Lung (tissue), 11 donors: ENCODE measurements at regions not wholly inside any gene's neighbourhood (a gene's known extent, or its start where the extent isn't known, plus 50 kb on each side); places are given as distances from the start of the nearest gene placed in this dataset.
"Not testable (repeated sequence)": the region's sequence is repeated elsewhere in the genome, so short reads cannot be mapped to it uniquely, and the experiment has no call there.

Source experiments
- ATAC-seq: fragments of 200-7000 bp; cut with Tn5 transposase; one replicate; pipeline ENCODE4 v1.9.1; 2020; ENCODE audit warnings: moderate number of reproducible peaks; ENCODE audit not compliant: insufficient read depth, low FRiP score
- DNase-seq, 3 donors: peaks; one replicate each; pipeline ENCODE4 v3.0.0-alpha.2; 2013 to 2017
- H3K27ac ChIP-seq, 2 donors: one replicate each; pipeline ENCODE4 v1.5.1; 2013; ENCODE audit warnings: mild to moderate bottlenecking in 2 of 2, moderate library complexity in 2 of 2, control low read depth in 1 of 2, inconsistent platforms in 1 of 2, low read depth in 1 of 2, low read length in 1 of 2
- H3K27me3 ChIP-seq, 3 donors: one replicate each; pipeline ENCODE4 v1.5.1; 2013; ENCODE audit warnings: low read length in 2 of 3; ENCODE audit not compliant: control insufficient read depth in 3 of 3, insufficient read depth in 3 of 3
- H3K36me3 ChIP-seq, 4 donors: one replicate each; pipeline ENCODE4 v1.5.1; 2013; ENCODE audit warnings: low read length in 4 of 4, mild to moderate bottlenecking in 1 of 4, moderate library complexity in 1 of 4; ENCODE audit not compliant: control insufficient read depth in 4 of 4, insufficient read depth in 4 of 4
- H3K4me1 ChIP-seq, 5 donors: one replicate each; pipeline ENCODE4 v1.5.1; 2013; ENCODE audit warnings: low read length in 5 of 5, mild to moderate bottlenecking in 2 of 5, moderate library complexity in 1 of 5; ENCODE audit not compliant: control insufficient read depth in 5 of 5, insufficient read depth in 5 of 5
- H3K4me3 ChIP-seq: one replicate; pipeline ENCODE4 v1.5.1; 2013; ENCODE audit warnings: mild to moderate bottlenecking, control low read depth, moderate library complexity
- H3K9ac ChIP-seq, 2 donors: one replicate each; pipeline ENCODE4 v1.5.1; 2013; ENCODE audit warnings: low read length in 2 of 2, control low read depth in 1 of 2; ENCODE audit not compliant: insufficient read depth in 1 of 2
- H3K9me3 ChIP-seq, 4 donors: one replicate each; pipeline ENCODE4 v1.5.1; 2013; ENCODE audit warnings: low read length in 3 of 4, mild to moderate bottlenecking in 1 of 4, moderate library complexity in 1 of 4; ENCODE audit not compliant: control insufficient read depth in 4 of 4, insufficient read depth in 3 of 4
- CTCF ChIP-seq: IDR thresholded peaks from 2 replicates; pipeline ENCODE4 v1.5.1; 2012; ENCODE audit warnings: mild to moderate bottlenecking; ENCODE audit errors: control extremely low read depth, extremely low read depth
- WGBS, 2 donors: extraction: QIAGEN DNeasy Blood & Tissue Kit; methylation state at CpG; one replicate each; pipeline ENCODE4 v1.1.7; 2013; 5-methylcytosine and 5-hydroxymethylcytosine counted together
- donor health status: control.
- donor health status: control.
- donor health status: Bipolar disorder and iron deficiency.
- donor health status: healthy.
- donor health status: DM: yes; HTN: yes; CAD: no.

GRCh38 chr2:209308415-209308814 is 115.4 kb upstream of the MAP2 start:
- Histone ChIP-seq H3K4me3 (no peak overlapping the region), H3K9me3 (peaks cover 0 to 2% (median 0%) of the 10 kb centered on the region in 4 donors), H3K9ac (no peak overlapping the region), H3K27me3 (no peaks in the 10 kb centered on the region), H3K27ac (no peak overlapping the region), H3K36me3 (no peaks in the 10 kb centered on the region), H3K4me1 (no peaks in the 10 kb centered on the region)
- TF ChIP-seq CTCF = no peak
- DNase-seq (no peak), ATAC-seq (no peak)

GRCh38 chr2:209311948-209312347 is 111.9 kb upstream of the MAP2 start:
- ATAC-seq (no peak), DNase-seq (no peak)
- Histone ChIP-seq H3K36me3 (no peaks in the 10 kb centered on the region), H3K27ac (no peak overlapping the region), H3K4me1 (no peaks in the 10 kb centered on the region), H3K27me3 (no peaks in the 10 kb centered on the region), H3K9ac (no peak overlapping the region), H3K4me3 (no peak overlapping the region), H3K9me3 (peaks cover 0 to 2% (median 0%) of the 10 kb centered on the region in 4 donors)
- WGBS, 2 donors = 72 to 86% methylated on average over 2 of the region's 2 CpGs
- no peak for TF ChIP-seq CTCF

- 88% methylated on average over 1 of the region's 1 CpG for WGBS, 2 donors
- not testable (repeated sequence) for H3K4me3 ChIP-seq, H3K9me3 ChIP-seq, ATAC-seq, H3K4me1 ChIP-seq, DNase-seq, H3K36me3 ChIP-seq, H3K9ac ChIP-seq, H3K27me3 ChIP-seq, H3K27ac ChIP-seq
These were observed 111.4 kb upstream of the MAP2 start for GRCh38 chr2:209312450-209312849.

GRCh38 chr2:209314653-209315052 is 109.2 kb upstream of the MAP2 start:
- Histone ChIP-seq H3K27ac (no peak overlapping the region), H3K4me1 (no peaks in the 10 kb centered on the region), H3K9ac (no peak overlapping the region), H3K4me3 (no peak overlapping the region), H3K36me3 (no peaks in the 10 kb centered on the region), H3K9me3 (no peaks in the 10 kb centered on the region), H3K27me3 (no peaks in the 10 kb centered on the region)
- TF ChIP-seq CTCF = no peak
- no peak for DNase-seq
- 89 to 92% methylated on average over 2 of the region's 2 CpGs for WGBS, 2 donors
- no peak for ATAC-seq
